Ovary (tissue), 3 donors: ENCODE measurements at regions not wholly inside any gene's neighbourhood (a gene's known extent, or its start where the extent isn't known, plus 50 kb on each side); places are given as distances from the start of the nearest gene placed in this dataset.

Experiments
- EP300 ChIP-seq: sonication (generic); formaldehyde crosslinking; IDR thresholded peaks from one replicate; pipeline ENCODE4 v1.6.1; 2017; ENCODE audit warnings: antibody characterized with exemption
- POLR2A ChIP-seq: fragments of 450-650 bp; IDR thresholded peaks from one replicate; pipeline ENCODE4 v1.6.1; 2017; ENCODE audit warnings: antibody characterized with exemption, mild to moderate bottlenecking, moderate library complexity
- TF ChIP-seq, protein P1 (sequence below), 3 donors: fragments of 450-650 bp in 2 of 3; fragments of 200-600 bp in 1 of 3; IDR thresholded peaks; one replicate each; pipeline versions ENCODE4 v1.5.1 to v1.8.0; 2016 to 2022; ENCODE audit warnings: antibody characterized with exemption in 3 of 3, mild to moderate bottlenecking in 1 of 3
- donor health status: DM: no; HTN: no; CAD: no.

- TF ChIP-seq, protein P1, sequence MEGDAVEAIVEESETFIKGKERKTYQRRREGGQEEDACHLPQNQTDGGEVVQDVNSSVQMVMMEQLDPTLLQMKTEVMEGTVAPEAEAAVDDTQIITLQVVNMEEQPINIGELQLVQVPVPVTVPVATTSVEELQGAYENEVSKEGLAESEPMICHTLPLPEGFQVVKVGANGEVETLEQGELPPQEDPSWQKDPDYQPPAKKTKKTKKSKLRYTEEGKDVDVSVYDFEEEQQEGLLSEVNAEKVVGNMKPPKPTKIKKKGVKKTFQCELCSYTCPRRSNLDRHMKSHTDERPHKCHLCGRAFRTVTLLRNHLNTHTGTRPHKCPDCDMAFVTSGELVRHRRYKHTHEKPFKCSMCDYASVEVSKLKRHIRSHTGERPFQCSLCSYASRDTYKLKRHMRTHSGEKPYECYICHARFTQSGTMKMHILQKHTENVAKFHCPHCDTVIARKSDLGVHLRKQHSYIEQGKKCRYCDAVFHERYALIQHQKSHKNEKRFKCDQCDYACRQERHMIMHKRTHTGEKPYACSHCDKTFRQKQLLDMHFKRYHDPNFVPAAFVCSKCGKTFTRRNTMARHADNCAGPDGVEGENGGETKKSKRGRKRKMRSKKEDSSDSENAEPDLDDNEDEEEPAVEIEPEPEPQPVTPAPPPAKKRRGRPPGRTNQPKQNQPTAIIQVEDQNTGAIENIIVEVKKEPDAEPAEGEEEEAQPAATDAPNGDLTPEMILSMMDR (IDR thresholded peaks at IDR 0.05) = no peak
- TF ChIP-seq POLR2A (no peak), EP300 (no peak)
Observed at GRCh38 chr15:66928784-66929183, 136.6 kb upstream of the SMAD3 start.
